Chondrocyte (in vitro differentiated cells): ENCODE measurements at regions not wholly inside any gene's neighbourhood (a gene's known extent, or its start where the extent isn't known, plus 50 kb on each side); places are given as distances from the start of the nearest gene placed in this dataset.

Source experiments
- DNase-seq: peaks from one replicate; pipeline ENCODE4 v3.0.0; 2021; ENCODE audit warnings: mixed read lengths, low spot score
- H3K27ac Mint-ChIP-seq: one replicate; pipeline ENCODE4 v1.8.0; 2021; ENCODE audit warnings: mild to moderate bottlenecking, moderate library complexity, mixed read lengths; ENCODE audit not compliant: unreplicated experiment
- H3K27me3 Mint-ChIP-seq: 2 replicates; pipeline ENCODE4 v1.8.0; 2021; ENCODE audit warnings: low read depth, mixed read lengths
- H3K36me3 Mint-ChIP-seq: 2 replicates; pipeline ENCODE4 v1.8.0; 2021; ENCODE audit warnings: low read depth, mixed read lengths
- H3K4me1 Mint-ChIP-seq: 2 replicates; pipeline ENCODE4 v1.8.0; 2021; ENCODE audit warnings: low read depth, mild to moderate bottlenecking, mixed read lengths
- H3K4me3 Mint-ChIP-seq: one replicate; pipeline ENCODE4 v1.8.0; 2021; ENCODE audit warnings: mild to moderate bottlenecking, moderate library complexity, mixed read lengths; ENCODE audit not compliant: unreplicated experiment
- H3K9me3 Mint-ChIP-seq: 2 replicates; pipeline ENCODE4 v1.8.0; 2021; ENCODE audit warnings: low read depth, mixed read lengths
- CTCF ChIP-seq: fragments of 200-600 bp; sonication (generic); IDR thresholded peaks from 2 replicates; pipeline ENCODE4 v1.5.0; 2021; ENCODE audit warnings: antibody characterized with exemption, mild to moderate bottlenecking, moderate library complexity

- Mint-ChIP-seq H3K4me1 (no peaks in the 10 kb centered on the region), H3K27ac (no peak overlapping the region), H3K36me3 (no peaks in the 10 kb centered on the region), H3K4me3 (no peak overlapping the region), H3K9me3 (no peaks in the 10 kb centered on the region), H3K27me3 (no peaks in the 10 kb centered on the region)
- DNase-seq: no peak
- no peak for TF ChIP-seq CTCF
These were observed 394.6 kb downstream of the PCDH7 start for GRCh38 chr4:31114816-31115215.

GRCh38 chr4:31124008-31124585, 403.9 kb downstream of the PCDH7 start:
- H3K36me3 Mint-ChIP-seq: peaks cover 2% of the 10 kb centered on the region
- H3K9me3 Mint-ChIP-seq: no peaks in the 10 kb centered on the region
- no peak for DNase-seq
- H3K27me3 Mint-ChIP-seq: no peaks in the 10 kb centered on the region
- no peak for TF ChIP-seq CTCF
- H3K4me1 Mint-ChIP-seq: no peaks in the 10 kb centered on the region
- H3K27ac Mint-ChIP-seq: no peak overlapping the region
- no peak overlapping the region for H3K4me3 Mint-ChIP-seq

- peaks cover 2% of the 10 kb centered on the region for H3K36me3 Mint-ChIP-seq
- H3K4me1 Mint-ChIP-seq: no peaks in the 10 kb centered on the region
- no peak for TF ChIP-seq CTCF
- no peak overlapping the region for H3K27ac Mint-ChIP-seq
- DNase-seq: no peak
- no peaks in the 10 kb centered on the region for H3K27me3 Mint-ChIP-seq
- no peak overlapping the region for H3K4me3 Mint-ChIP-seq
- H3K9me3 Mint-ChIP-seq: no peaks in the 10 kb centered on the region
These were observed 404.9 kb downstream of the PCDH7 start for GRCh38 chr4:31125061-31125460.

- Mint-ChIP-seq H3K27me3 (no peaks in the 10 kb centered on the region), H3K27ac (no peak overlapping the region), H3K4me1 (no peaks in the 10 kb centered on the region), H3K4me3 (no peak overlapping the region), H3K36me3 (peaks cover 2% of the 10 kb centered on the region), H3K9me3 (no peaks in the 10 kb centered on the region)
- DNase-seq: no peak
- no peak for TF ChIP-seq CTCF
These were observed 405.3 kb downstream of the PCDH7 start for GRCh38 chr4:31125496-31125895.

- Mint-ChIP-seq H3K4me1 (no peaks in the 10 kb centered on the region), H3K9me3 (no peaks in the 10 kb centered on the region), H3K4me3 (no peak overlapping the region), H3K27me3 (no peaks in the 10 kb centered on the region), H3K36me3 (peaks cover 2% of the 10 kb centered on the region), H3K27ac (no peak overlapping the region)
- no peak for DNase-seq
- TF ChIP-seq CTCF: no peak
These were observed 406.8 kb downstream of the PCDH7 start for GRCh38 chr4:31126881-31127398.
